ENCODE measurements at regions not wholly inside any gene's neighbourhood (a gene's known extent, or its start where the extent isn't known, plus 50 kb on each side); places are given as distances from the start of the nearest gene placed in this dataset.

- ChIA-PET SMC1A (ENCODE audit: uncharacterized antibody, unreplicated experiment) (interaction anchor here (1.1 kb wide), 1 partner anchor 96 kb away, joined by 3 read pairs; no protein-coding TSS in a partner anchor), POLR2A (interaction anchor here (0.5 kb wide), 2 partner anchors 18 to 459 kb away, joined by 7 to 9 read pairs; no protein-coding TSS in a partner anchor), RAD21 (ENCODE audit: unreplicated experiment) (no interaction called here), CTCF (no interaction called here)
- Histone ChIP-seq H3K4me3 (no peak overlapping the region), H3K27ac (ENCODE audit: control insufficient read depth, insufficient read depth) (no peak overlapping the region), H3K4me1 (ENCODE audit: control insufficient read depth, insufficient read depth, low read length) (no peaks in the 10 kb centered on the region), H2AFZ (ENCODE audit: control insufficient read depth, low read depth, low read length) (no peak overlapping the region), H3K79me2 (ENCODE audit: control insufficient read depth, insufficient read depth, low read length) (no peaks in the 10 kb centered on the region), H3K4me2 (ENCODE audit: control insufficient read depth, insufficient read depth) (no peak overlapping the region), H3K9ac (ENCODE audit: control insufficient read depth, insufficient read depth, low read length) (no peak overlapping the region), H4K20me1 (ENCODE audit: control insufficient read depth, insufficient read depth) (no peaks in the 10 kb centered on the region), H3K27me3 (replicated peaks in 1 of 2; ENCODE audit: control insufficient read depth in 2 of 2, insufficient read depth in 2 of 2, low read length in 1 of 2) (no peaks in the 10 kb centered on the region), H3K9me3 (replicated peaks; ENCODE audit: control insufficient read depth, insufficient read depth, low read length) (no peaks in the 10 kb centered on the region), H3K36me3 (ENCODE audit: control insufficient read depth in 2 of 2, insufficient read depth in 2 of 2, low read length in 1 of 2) (no peaks in the 10 kb centered on the region)
- intact Hi-C loops (cut with micrococcal nuclease; ENCODE audit: unreplicated experiment): no loop called here
- 0% methylated on average over 1 of the region's 1 CpG for WGBS (ENCODE audit: insufficient coverage, insufficient replicate concordance, low lambda C conversion rate, missing lambda C conversion rate)
- TF ChIP-seq HSF1 (IDR thresholded peaks at IDR 0.05; ENCODE audit: low read depth, low read length) (no peak), BCLAF1 (IDR thresholded peaks at IDR 0.05) (no peak), NFIC (IDR thresholded peaks at IDR 0.05; ENCODE audit: low read depth, low read length) (no peak), YY1 (IDR thresholded peaks at IDR 0.05; ENCODE audit: low read depth, low read length) (no peak), ZSCAN29 (IDR thresholded peaks at IDR 0.05) (no peak), BACH1 (IDR thresholded peaks at IDR 0.05; ENCODE audit: borderline replicate concordance) (no peak), REST (IDR thresholded peaks at IDR 0.05; ENCODE audit: low read depth, low read length) (no peak), ZNF592 (IDR thresholded peaks at IDR 0.05) (no peak), POLR2AphosphoS5 (IDR thresholded peaks at IDR 0.05; ENCODE audit: low read length) (no peak)
- in situ Hi-C loops (cut with MboI): no loop called here
- no TSS peak for BruUV-seq (replicated peaks)
- DNase-seq (ENCODE audit: low read depth, low spot score) (no peak), FAIRE-seq (no peak), ATAC-seq (no peak)
These were observed 131.3 kb downstream of the SUCLG1 start for GRCh38 chr2:84327645-84328249.
